Mesendoderm (in vitro differentiated cells): ENCODE measurements at regions not wholly inside any gene's neighbourhood (a gene's known extent, or its start where the extent isn't known, plus 50 kb on each side); places are given as distances from the start of the nearest gene placed in this dataset.
A peak's percentile ranks its signal among the peaks of the same experiment; 100 is the strongest.

Experiments
- DNase-seq: peaks from one replicate; pipeline ENCODE4 v3.0.0; 2013
- H2AK5ac ChIP-seq: 2 replicates; pipeline ENCODE4 v1.6.1; 2013; ENCODE audit warnings: low read length, inconsistent platforms
- H2BK120ac ChIP-seq: 2 replicates; pipeline ENCODE4 v1.6.1; 2013; ENCODE audit warnings: low read depth, mild to moderate bottlenecking, low read length, moderate library complexity, mixed read lengths
- H2BK15ac ChIP-seq: replicated peaks from 2 replicates; pipeline ENCODE4 v1.6.1; 2013; ENCODE audit warnings: low read depth, mild to moderate bottlenecking, moderate library complexity
- H2BK5ac ChIP-seq: 2 replicates; pipeline ENCODE4 v1.6.1; 2013; ENCODE audit warnings: low read length, inconsistent platforms
- H3K18ac ChIP-seq: 2 replicates; pipeline ENCODE4 v1.6.1; 2013; ENCODE audit warnings: mild to moderate bottlenecking, low read length, mixed read lengths
- H3K23ac ChIP-seq: one replicate; pipeline ENCODE4 v1.6.1; 2013; ENCODE audit warnings: low read length
- H3K27ac ChIP-seq: 2 replicates; pipeline ENCODE4 v1.5.1; 2013; ENCODE audit warnings: low read depth, mild to moderate bottlenecking, inconsistent platforms, low read length, moderate library complexity
- H3K27me3 ChIP-seq: 2 replicates; pipeline ENCODE4 v1.6.1; 2013; ENCODE audit warnings: low read length, control low read depth, mild to moderate bottlenecking, inconsistent platforms; ENCODE audit not compliant: insufficient read depth, poor library complexity
- H3K36me3 ChIP-seq: 2 replicates; pipeline ENCODE4 v1.6.1; 2013; ENCODE audit warnings: low read length, inconsistent platforms; ENCODE audit not compliant: control insufficient read depth, insufficient read depth
- H3K4ac ChIP-seq: one replicate; pipeline ENCODE4 v1.6.1; 2013; ENCODE audit warnings: low read depth, mild to moderate bottlenecking, low read length, moderate library complexity
- H3K4me1 ChIP-seq: 2 replicates; pipeline ENCODE4 v1.6.1; 2013; ENCODE audit warnings: low read depth, low read length, inconsistent platforms; ENCODE audit not compliant: control insufficient read depth
- H3K4me2 ChIP-seq: 2 replicates; pipeline ENCODE4 v1.6.1; 2013; ENCODE audit warnings: low read length
- H3K4me3 ChIP-seq: 2 replicates; pipeline ENCODE4 v1.5.1; 2013; ENCODE audit warnings: mild to moderate bottlenecking, low read length
- H3K56ac ChIP-seq: one replicate; pipeline ENCODE4 v1.6.1; 2013; ENCODE audit warnings: low read length
- H3K79me1 ChIP-seq: 2 replicates; pipeline ENCODE4 v1.6.1; 2013; ENCODE audit warnings: low read length, inconsistent platforms
- H3K79me2 ChIP-seq: 2 replicates; pipeline ENCODE4 v1.6.1; 2013; ENCODE audit warnings: mild to moderate bottlenecking, low read length; ENCODE audit not compliant: control insufficient read depth, insufficient read depth
- H3K9ac ChIP-seq: 2 replicates; pipeline ENCODE4 v1.6.1; 2013; ENCODE audit warnings: low read length, inconsistent platforms
- H4K5ac ChIP-seq: one replicate; pipeline ENCODE4 v1.6.1; 2013; ENCODE audit warnings: low read length
- H4K8ac ChIP-seq: one replicate; pipeline ENCODE4 v1.6.1; 2013; ENCODE audit warnings: low read depth, mild to moderate bottlenecking, control low read depth, low read length, moderate library complexity
- WGBS: extraction: QIAGEN DNeasy Blood & Tissue Kit; methylation state at CpG from one replicate; pipeline ENCODE4 v1.1.7; 2013; ENCODE audit warnings: low lambda C conversion rate, missing lambda C conversion rate; ENCODE audit not compliant: insufficient coverage; ENCODE audit errors: extremely low coverage; 5-methylcytosine and 5-hydroxymethylcytosine counted together

DNA sequence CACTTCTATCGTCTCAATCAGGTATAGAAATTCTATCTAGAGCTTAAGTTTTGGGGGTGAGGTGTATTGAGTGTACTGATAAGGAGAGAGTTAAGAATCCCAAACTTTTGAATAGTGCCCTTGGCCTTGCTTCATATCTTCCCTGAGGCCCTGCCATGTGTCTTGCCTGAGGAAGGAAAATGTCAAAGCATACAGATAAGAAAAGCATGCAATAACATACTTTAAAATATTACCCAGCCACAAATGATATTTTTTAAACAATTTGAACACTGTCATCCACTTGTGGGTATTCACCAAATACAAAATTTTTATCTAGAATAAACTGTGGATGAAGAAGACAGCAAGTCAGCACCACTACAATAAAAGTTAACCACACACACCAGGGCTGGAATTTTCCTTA is 631.0 kb upstream of the ALCAM start:
- no peak overlapping the region for H3K56ac ChIP-seq
- H3K27ac ChIP-seq = no peak overlapping the region
- no peak for DNase-seq
- no peaks in the 10 kb centered on the region for H3K79me1 ChIP-seq
- no peak overlapping the region for H2BK5ac ChIP-seq
- H3K79me2 ChIP-seq = no peaks in the 10 kb centered on the region
- no peak overlapping the region for H4K5ac ChIP-seq
- no peak overlapping the region for H3K18ac ChIP-seq
- H3K4me3 ChIP-seq = no peak overlapping the region
- H4K8ac ChIP-seq = no peak overlapping the region
- H3K4me2 ChIP-seq = no peak overlapping the region
- H3K4me1 ChIP-seq = no peaks in the 10 kb centered on the region
- no peak overlapping the region for H2BK15ac ChIP-seq
- no CpG with 5 or more reads among the region's 1 CpG for WGBS
- H3K4ac ChIP-seq = no peak overlapping the region
- no peaks in the 10 kb centered on the region for H3K27me3 ChIP-seq
- H3K36me3 ChIP-seq = no peaks in the 10 kb centered on the region
- H2AK5ac ChIP-seq = no peak overlapping the region
- H3K9ac ChIP-seq = no peak overlapping the region
- H2BK120ac ChIP-seq = no peak overlapping the region
- H3K23ac ChIP-seq = no peak overlapping the region

DNA sequence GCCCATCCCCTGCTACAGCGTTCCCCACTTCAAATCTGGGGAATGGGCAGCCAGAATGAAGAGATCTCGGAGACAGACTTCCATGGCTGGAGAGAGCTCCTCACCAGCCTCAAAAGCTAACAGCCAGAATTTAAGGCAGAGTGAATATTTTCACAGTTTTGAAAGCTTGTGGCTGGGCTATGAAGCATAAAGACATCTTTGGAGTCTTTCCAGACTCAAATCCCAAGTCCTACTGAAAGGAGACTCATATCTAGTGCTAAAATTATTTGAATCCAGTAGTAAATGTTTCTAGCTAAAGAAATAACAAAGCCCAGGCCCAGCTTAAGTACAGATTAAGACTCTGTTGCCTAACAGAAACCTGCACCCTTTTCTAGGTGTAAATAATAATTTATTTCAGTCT is 628.4 kb upstream of the ALCAM start:
- H2BK15ac ChIP-seq = no peak overlapping the region
- H3K27ac ChIP-seq = no peak overlapping the region
- H3K4me3 ChIP-seq = no peak overlapping the region
- H3K79me1 ChIP-seq = no peaks in the 10 kb centered on the region
- no peak for DNase-seq
- no peak overlapping the region for H3K18ac ChIP-seq
- H2BK120ac ChIP-seq = no peak overlapping the region
- H2BK5ac ChIP-seq = no peak overlapping the region
- H3K79me2 ChIP-seq = no peaks in the 10 kb centered on the region
- H4K8ac ChIP-seq = no peak overlapping the region
- no peak overlapping the region for H2AK5ac ChIP-seq
- no peak overlapping the region for H3K4ac ChIP-seq
- no peak overlapping the region for H3K56ac ChIP-seq
- no peak overlapping the region for H3K23ac ChIP-seq
- H3K27me3 ChIP-seq = no peaks in the 10 kb centered on the region
- H3K4me1 ChIP-seq = no peaks in the 10 kb centered on the region
- H3K9ac ChIP-seq = no peak overlapping the region
- no peaks in the 10 kb centered on the region for H3K36me3 ChIP-seq
- no peak overlapping the region for H4K5ac ChIP-seq
- no CpG with 5 or more reads among the region's 2 CpGs for WGBS
- H3K4me2 ChIP-seq = no peak overlapping the region

DNA sequence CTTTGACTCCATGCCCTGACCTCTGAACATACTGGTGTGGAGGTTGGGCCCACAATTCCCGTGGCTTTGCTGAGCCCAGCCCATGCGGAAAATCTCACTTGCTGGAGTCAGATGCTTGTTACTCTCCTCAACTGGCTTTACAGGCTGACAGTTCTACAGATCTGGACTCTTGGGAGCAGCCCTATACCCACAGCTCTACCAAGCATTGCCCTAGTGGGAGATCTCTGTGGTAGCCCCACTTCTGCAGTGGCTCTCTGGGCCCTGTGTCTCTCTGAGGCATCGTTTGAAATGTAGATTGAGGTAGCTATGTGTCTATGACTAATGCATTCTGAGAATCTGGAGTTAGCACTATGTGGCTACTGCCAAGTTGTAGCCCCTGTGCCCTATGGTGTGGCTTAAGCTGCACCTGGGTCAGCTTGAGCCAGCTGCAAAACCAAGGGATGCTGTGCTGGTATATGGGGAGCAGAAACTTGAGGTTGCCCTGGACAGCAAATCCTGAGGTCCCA is 625.8 kb upstream of the ALCAM start:
- H2BK15ac ChIP-seq = no peak overlapping the region
- H3K4me2 ChIP-seq = no peak overlapping the region
- H3K23ac ChIP-seq = no peak overlapping the region
- no peak overlapping the region for H3K4me3 ChIP-seq
- no peak for DNase-seq
- H3K27me3 ChIP-seq = no peaks in the 10 kb centered on the region
- no peaks in the 10 kb centered on the region for H3K36me3 ChIP-seq
- no peaks in the 10 kb centered on the region for H3K79me1 ChIP-seq
- H3K4me1 ChIP-seq = no peaks in the 10 kb centered on the region
- no peaks in the 10 kb centered on the region for H3K79me2 ChIP-seq
- H3K4ac ChIP-seq = no peak overlapping the region
- no peak overlapping the region for H4K5ac ChIP-seq
- no peak overlapping the region for H3K18ac ChIP-seq
- no peak overlapping the region for H4K8ac ChIP-seq
- no peak overlapping the region for H3K56ac ChIP-seq
- WGBS = no CpG with 5 or more reads among the region's 3 CpGs
- H2AK5ac ChIP-seq = no peak overlapping the region
- no peak overlapping the region for H2BK5ac ChIP-seq
- H3K9ac ChIP-seq = no peak overlapping the region
- H3K27ac ChIP-seq = no peak overlapping the region
- H2BK120ac ChIP-seq = no peak overlapping the region

DNA sequence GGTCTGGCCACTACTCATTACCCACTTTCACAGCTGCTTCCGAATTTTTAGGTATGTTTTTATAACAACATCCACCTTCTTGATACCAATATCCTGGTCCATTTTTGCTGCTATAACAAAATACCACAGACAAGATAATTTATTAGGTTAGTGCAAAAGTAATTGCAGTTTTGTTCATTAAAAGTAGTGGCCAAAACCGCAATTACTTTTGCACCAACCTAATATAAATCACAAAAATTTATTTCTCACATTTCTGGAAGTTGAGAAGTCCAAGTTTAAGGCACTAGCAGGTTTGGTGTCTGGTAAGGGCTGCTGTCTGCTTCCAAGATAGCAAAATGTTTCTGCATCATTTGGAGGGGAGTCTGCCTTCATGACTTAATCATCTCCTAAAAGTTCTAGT is 624.7 kb upstream of the ALCAM start:
- no peak overlapping the region for H3K4me2 ChIP-seq
- no peaks in the 10 kb centered on the region for H3K27me3 ChIP-seq
- no peak overlapping the region for H4K8ac ChIP-seq
- no peak for DNase-seq
- H3K4ac ChIP-seq = no peak overlapping the region
- H3K79me2 ChIP-seq = no peaks in the 10 kb centered on the region
- H3K27ac ChIP-seq = no peak overlapping the region
- H3K4me3 ChIP-seq = no peak overlapping the region
- no peak overlapping the region for H2AK5ac ChIP-seq
- no peak overlapping the region for H4K5ac ChIP-seq
- H3K56ac ChIP-seq = no peak overlapping the region
- no peak overlapping the region for H3K23ac ChIP-seq
- H3K4me1 ChIP-seq = no peaks in the 10 kb centered on the region
- H3K79me1 ChIP-seq = no peaks in the 10 kb centered on the region
- WGBS = no CpG with 5 or more reads among the region's 2 CpGs
- H2BK120ac ChIP-seq = no peak overlapping the region
- no peak overlapping the region for H3K9ac ChIP-seq
- no peak overlapping the region for H2BK15ac ChIP-seq
- H3K36me3 ChIP-seq = no peaks in the 10 kb centered on the region
- H3K18ac ChIP-seq = no peak overlapping the region
- H2BK5ac ChIP-seq = no peak overlapping the region

DNA sequence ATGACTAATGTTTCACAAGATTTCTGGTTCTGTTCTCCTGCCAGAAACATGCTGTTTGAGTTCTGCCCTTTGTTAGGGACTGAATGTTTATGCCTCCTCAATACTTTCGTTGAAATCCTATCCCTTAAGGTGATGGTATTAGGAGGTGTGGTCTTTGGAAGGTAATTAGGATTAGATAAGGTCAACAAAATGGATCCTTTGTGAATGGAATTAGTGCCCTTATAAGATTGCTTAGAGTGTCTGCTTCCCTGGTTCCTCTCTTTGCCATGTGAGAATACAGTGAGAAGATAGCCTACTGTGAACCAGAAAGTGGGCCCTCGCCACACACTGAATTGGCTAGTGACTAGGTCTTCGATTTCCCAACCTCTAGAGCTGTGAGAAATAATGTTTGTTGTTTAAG is 621.4 kb upstream of the ALCAM start:
- Histone ChIP-seq H3K36me3 (no peaks in the 10 kb centered on the region), H3K4me3 (no peak overlapping the region), H3K23ac (no peak overlapping the region), H3K27me3 (no peaks in the 10 kb centered on the region), H3K56ac (no peak overlapping the region), H2BK120ac (no peak overlapping the region), H3K27ac (no peak overlapping the region), H2BK5ac (no peak overlapping the region), H3K79me1 (no peaks in the 10 kb centered on the region), H3K9ac (no peak overlapping the region), H3K4me1 (no peaks in the 10 kb centered on the region), H3K18ac (no peak overlapping the region), H3K79me2 (no peaks in the 10 kb centered on the region), H2AK5ac (no peak overlapping the region), H4K5ac (no peak overlapping the region), H2BK15ac (no peak overlapping the region), H3K4ac (no peak overlapping the region), H3K4me2 (no peak overlapping the region), H4K8ac (no peak overlapping the region)
- WGBS = no CpG with 5 or more reads among the region's 3 CpGs
- DNase-seq = peak; percentile 71

DNA sequence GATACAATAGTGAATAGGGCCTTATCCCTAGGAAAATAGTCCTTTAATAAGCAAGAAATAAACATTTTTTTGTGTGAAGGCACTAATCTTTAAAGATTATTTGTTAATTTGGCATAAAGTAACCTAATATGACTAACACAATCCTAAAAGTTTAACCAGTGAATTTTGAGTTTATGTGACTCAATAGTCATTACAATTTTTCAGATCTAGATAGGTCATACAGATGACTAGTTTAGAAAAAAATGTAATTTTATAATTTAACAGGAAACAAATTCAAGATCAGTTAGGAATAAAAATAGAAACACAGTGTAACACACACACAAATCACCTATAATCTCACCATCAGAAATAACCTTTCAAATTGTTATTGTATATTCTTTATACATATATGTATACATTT is 620.7 kb upstream of the ALCAM start:
- H3K23ac ChIP-seq = no peak overlapping the region
- H3K4me1 ChIP-seq = no peaks in the 10 kb centered on the region
- no peak overlapping the region for H3K9ac ChIP-seq
- no peak overlapping the region for H3K27ac ChIP-seq
- no peak overlapping the region for H3K4me2 ChIP-seq
- no peak overlapping the region for H4K5ac ChIP-seq
- H2AK5ac ChIP-seq = no peak overlapping the region
- H3K4ac ChIP-seq = no peak overlapping the region
- no peaks in the 10 kb centered on the region for H3K79me1 ChIP-seq
- H2BK5ac ChIP-seq = no peak overlapping the region
- DNase-seq = no peak
- no peaks in the 10 kb centered on the region for H3K27me3 ChIP-seq
- no peaks in the 10 kb centered on the region for H3K36me3 ChIP-seq
- H3K79me2 ChIP-seq = no peaks in the 10 kb centered on the region
- H3K4me3 ChIP-seq = no peak overlapping the region
- H3K56ac ChIP-seq = no peak overlapping the region
- no peak overlapping the region for H3K18ac ChIP-seq
- H2BK15ac ChIP-seq = no peak overlapping the region
- no peak overlapping the region for H2BK120ac ChIP-seq
- H4K8ac ChIP-seq = no peak overlapping the region
